ENCODE measurements at regions not wholly inside any gene's neighbourhood (a gene's known extent, or its start where the extent isn't known, plus 50 kb on each side); places are given as distances from the start of the nearest gene placed in this dataset.

- no peaks in the 10 kb centered on the region for H3K27me3 ChIP-seq (ENCODE audit: control insufficient read depth in 2 of 2, insufficient read depth in 1 of 2, low read length in 1 of 2)
- H3K36me3 ChIP-seq (ENCODE audit: control insufficient read depth in 2 of 2, insufficient read depth in 2 of 2, low read length in 1 of 2) = no peaks in the 10 kb centered on the region
- 93% methylated on average over 4 of the region's 4 CpGs for WGBS
- no peak overlapping the region for H3K4me3 ChIP-seq (ENCODE audit: low read length in 2 of 2)
- H3K27ac ChIP-seq (ENCODE audit: low read depth in 1 of 2, low read length in 1 of 2) = no peak overlapping the region
- H3K4me1 ChIP-seq (ENCODE audit: control insufficient read depth in 2 of 2, insufficient read depth in 2 of 2, low read length in 2 of 2) = no peaks in the 10 kb centered on the region
- no peak for DNase-seq (ENCODE audit: low read depth in 6 of 9, low spot score in 9 of 9)
- H3K9me3 ChIP-seq (ENCODE audit: control insufficient read depth in 2 of 2, insufficient read depth in 1 of 2, low read length in 1 of 2) = no peaks in the 10 kb centered on the region
Measured at GRCh38 chr2:180716186-180717180, 263.9 kb upstream of the UBE2E3 start.

- Histone ChIP-seq H3K36me3 (ENCODE audit: control insufficient read depth in 2 of 2, insufficient read depth in 2 of 2, low read length in 1 of 2) (no peaks in the 10 kb centered on the region), H3K4me1 (ENCODE audit: control insufficient read depth in 2 of 2, insufficient read depth in 2 of 2, low read length in 2 of 2) (no peaks in the 10 kb centered on the region), H3K27ac (ENCODE audit: low read depth in 1 of 2, low read length in 1 of 2) (no peak overlapping the region), H3K4me3 (ENCODE audit: low read length in 2 of 2) (no peak overlapping the region), H3K9me3 (ENCODE audit: control insufficient read depth in 2 of 2, insufficient read depth in 1 of 2, low read length in 1 of 2) (no peaks in the 10 kb centered on the region), H3K27me3 (ENCODE audit: control insufficient read depth in 2 of 2, insufficient read depth in 1 of 2, low read length in 1 of 2) (no peaks in the 10 kb centered on the region)
- no peak for DNase-seq (ENCODE audit: low read depth in 6 of 9, low spot score in 9 of 9)
- 88% methylated on average over 1 of the region's 1 CpG for WGBS
Measured at GRCh38 chr2:180715044-180715443, 265.4 kb upstream of the UBE2E3 start.

GRCh38 chr2:180709392-180710145, 270.8 kb upstream of the UBE2E3 start:
- no peaks in the 10 kb centered on the region for H3K9me3 ChIP-seq (ENCODE audit: control insufficient read depth in 2 of 2, insufficient read depth in 1 of 2, low read length in 1 of 2)
- no peak overlapping the region for H3K27ac ChIP-seq (ENCODE audit: low read depth in 1 of 2, low read length in 1 of 2)
- no peaks in the 10 kb centered on the region for H3K27me3 ChIP-seq (ENCODE audit: control insufficient read depth in 2 of 2, insufficient read depth in 1 of 2, low read length in 1 of 2)
- no peaks in the 10 kb centered on the region for H3K36me3 ChIP-seq (ENCODE audit: control insufficient read depth in 2 of 2, insufficient read depth in 2 of 2, low read length in 1 of 2)
- H3K4me3 ChIP-seq (ENCODE audit: low read length in 2 of 2) = no peak overlapping the region
- no peak for DNase-seq (ENCODE audit: low read depth in 6 of 9, low spot score in 9 of 9)
- no peaks in the 10 kb centered on the region for H3K4me1 ChIP-seq (ENCODE audit: control insufficient read depth in 2 of 2, insufficient read depth in 2 of 2, low read length in 2 of 2)
- WGBS = 98% methylated on average over 5 of the region's 5 CpGs

GRCh38 chr2:180707884-180708205, 272.6 kb upstream of the UBE2E3 start:
- H3K4me1 ChIP-seq (ENCODE audit: control insufficient read depth in 2 of 2, insufficient read depth in 2 of 2, low read length in 2 of 2) = no peaks in the 10 kb centered on the region
- no peaks in the 10 kb centered on the region for H3K9me3 ChIP-seq (ENCODE audit: control insufficient read depth in 2 of 2, insufficient read depth in 1 of 2, low read length in 1 of 2)
- no peak overlapping the region for H3K27ac ChIP-seq (ENCODE audit: low read depth in 1 of 2, low read length in 1 of 2)
- H3K36me3 ChIP-seq (ENCODE audit: control insufficient read depth in 2 of 2, insufficient read depth in 2 of 2, low read length in 1 of 2) = no peaks in the 10 kb centered on the region
- no peaks in the 10 kb centered on the region for H3K27me3 ChIP-seq (ENCODE audit: control insufficient read depth in 2 of 2, insufficient read depth in 1 of 2, low read length in 1 of 2)
- DNase-seq (ENCODE audit: low read depth in 6 of 9, low spot score in 9 of 9) = no peak
- H3K4me3 ChIP-seq (ENCODE audit: low read length in 2 of 2) = no peak overlapping the region

- H3K4me3 ChIP-seq (ENCODE audit: low read length in 2 of 2) = no peak overlapping the region
- no peaks in the 10 kb centered on the region for H3K27me3 ChIP-seq (ENCODE audit: control insufficient read depth in 2 of 2, insufficient read depth in 1 of 2, low read length in 1 of 2)
- WGBS = 72% methylated on average over 3 of the region's 3 CpGs
- H3K9me3 ChIP-seq (ENCODE audit: control insufficient read depth in 2 of 2, insufficient read depth in 1 of 2, low read length in 1 of 2) = no peaks in the 10 kb centered on the region
- no peaks in the 10 kb centered on the region for H3K4me1 ChIP-seq (ENCODE audit: control insufficient read depth in 2 of 2, insufficient read depth in 2 of 2, low read length in 2 of 2)
- no peaks in the 10 kb centered on the region for H3K36me3 ChIP-seq (ENCODE audit: control insufficient read depth in 2 of 2, insufficient read depth in 2 of 2, low read length in 1 of 2)
- DNase-seq (ENCODE audit: low read depth in 6 of 9, low spot score in 9 of 9) = no peak
- no peak overlapping the region for H3K27ac ChIP-seq (ENCODE audit: low read depth in 1 of 2, low read length in 1 of 2)
Measured at GRCh38 chr2:180707175-180707883, 273.1 kb upstream of the UBE2E3 start.

- Histone ChIP-seq H3K4me1 (ENCODE audit: control insufficient read depth in 2 of 2, insufficient read depth in 2 of 2, low read length in 2 of 2) (no peaks in the 10 kb centered on the region), H3K27me3 (ENCODE audit: control insufficient read depth in 2 of 2, insufficient read depth in 1 of 2, low read length in 1 of 2) (no peaks in the 10 kb centered on the region), H3K9me3 (ENCODE audit: control insufficient read depth in 2 of 2, insufficient read depth in 1 of 2, low read length in 1 of 2) (no peaks in the 10 kb centered on the region), H3K36me3 (ENCODE audit: control insufficient read depth in 2 of 2, insufficient read depth in 2 of 2, low read length in 1 of 2) (no peaks in the 10 kb centered on the region), H3K4me3 (ENCODE audit: low read length in 2 of 2) (no peak overlapping the region), H3K27ac (ENCODE audit: low read depth in 1 of 2, low read length in 1 of 2) (no peak overlapping the region)
- DNase-seq (ENCODE audit: low read depth in 6 of 9, low spot score in 9 of 9) = no peak
Measured at GRCh38 chr2:180706694-180707093, 273.7 kb upstream of the UBE2E3 start.

- Histone ChIP-seq H3K9me3 (ENCODE audit: control insufficient read depth in 2 of 2, insufficient read depth in 1 of 2, low read length in 1 of 2) (no peaks in the 10 kb centered on the region), H3K27ac (ENCODE audit: low read depth in 1 of 2, low read length in 1 of 2) (no peak overlapping the region), H3K27me3 (ENCODE audit: control insufficient read depth in 2 of 2, insufficient read depth in 1 of 2, low read length in 1 of 2) (no peaks in the 10 kb centered on the region), H3K4me3 (ENCODE audit: low read length in 2 of 2) (no peak overlapping the region), H3K4me1 (ENCODE audit: control insufficient read depth in 2 of 2, insufficient read depth in 2 of 2, low read length in 2 of 2) (no peaks in the 10 kb centered on the region), H3K36me3 (ENCODE audit: control insufficient read depth in 2 of 2, insufficient read depth in 2 of 2, low read length in 1 of 2) (no peaks in the 10 kb centered on the region)
- no peak for DNase-seq (ENCODE audit: low read depth in 6 of 9, low spot score in 9 of 9)
- WGBS = 91% methylated on average over 1 of the region's 1 CpG
Measured at GRCh38 chr2:180705551-180705950, 274.9 kb upstream of the UBE2E3 start.

GRCh38 chr2:180705122-180705521, 275.3 kb upstream of the UBE2E3 start:
- no peaks in the 10 kb centered on the region for H3K36me3 ChIP-seq (ENCODE audit: control insufficient read depth in 2 of 2, insufficient read depth in 2 of 2, low read length in 1 of 2)
- no peaks in the 10 kb centered on the region for H3K4me1 ChIP-seq (ENCODE audit: control insufficient read depth in 2 of 2, insufficient read depth in 2 of 2, low read length in 2 of 2)
- no peaks in the 10 kb centered on the region for H3K9me3 ChIP-seq (ENCODE audit: control insufficient read depth in 2 of 2, insufficient read depth in 1 of 2, low read length in 1 of 2)
- no peak for DNase-seq (ENCODE audit: low read depth in 6 of 9, low spot score in 9 of 9)
- no peak overlapping the region for H3K27ac ChIP-seq (ENCODE audit: low read depth in 1 of 2, low read length in 1 of 2)
- H3K27me3 ChIP-seq (ENCODE audit: control insufficient read depth in 2 of 2, insufficient read depth in 1 of 2, low read length in 1 of 2) = no peaks in the 10 kb centered on the region
- no peak overlapping the region for H3K4me3 ChIP-seq (ENCODE audit: low read length in 2 of 2)
